ENCODE measurements at regions not wholly inside any gene's neighbourhood (a gene's known extent, or its start where the extent isn't known, plus 50 kb on each side); places are given as distances from the start of the nearest gene placed in this dataset.

DNA sequence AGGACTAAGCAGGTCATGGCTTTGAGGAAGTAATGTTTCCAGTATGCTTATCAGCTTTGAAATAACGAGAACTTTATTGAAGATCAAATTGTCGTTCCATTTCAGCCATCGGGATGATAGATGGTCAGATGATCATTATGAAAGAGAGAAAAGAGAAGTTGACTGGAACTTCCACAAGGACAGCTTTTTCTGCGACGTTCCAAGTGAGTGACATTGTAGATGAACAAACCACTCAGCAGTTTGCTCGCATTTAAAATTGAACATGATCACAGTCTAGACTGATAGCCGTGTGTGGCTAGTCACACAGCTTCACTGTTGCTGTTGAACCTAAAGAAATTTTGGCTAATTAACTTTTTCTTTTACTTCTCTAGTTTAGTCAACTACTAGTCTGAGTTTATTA is 151.1 kb downstream of the TLR5 start:
- no peak for DNase-seq (ENCODE audit: low read depth)
- TF ChIP-seq, protein P1, sequence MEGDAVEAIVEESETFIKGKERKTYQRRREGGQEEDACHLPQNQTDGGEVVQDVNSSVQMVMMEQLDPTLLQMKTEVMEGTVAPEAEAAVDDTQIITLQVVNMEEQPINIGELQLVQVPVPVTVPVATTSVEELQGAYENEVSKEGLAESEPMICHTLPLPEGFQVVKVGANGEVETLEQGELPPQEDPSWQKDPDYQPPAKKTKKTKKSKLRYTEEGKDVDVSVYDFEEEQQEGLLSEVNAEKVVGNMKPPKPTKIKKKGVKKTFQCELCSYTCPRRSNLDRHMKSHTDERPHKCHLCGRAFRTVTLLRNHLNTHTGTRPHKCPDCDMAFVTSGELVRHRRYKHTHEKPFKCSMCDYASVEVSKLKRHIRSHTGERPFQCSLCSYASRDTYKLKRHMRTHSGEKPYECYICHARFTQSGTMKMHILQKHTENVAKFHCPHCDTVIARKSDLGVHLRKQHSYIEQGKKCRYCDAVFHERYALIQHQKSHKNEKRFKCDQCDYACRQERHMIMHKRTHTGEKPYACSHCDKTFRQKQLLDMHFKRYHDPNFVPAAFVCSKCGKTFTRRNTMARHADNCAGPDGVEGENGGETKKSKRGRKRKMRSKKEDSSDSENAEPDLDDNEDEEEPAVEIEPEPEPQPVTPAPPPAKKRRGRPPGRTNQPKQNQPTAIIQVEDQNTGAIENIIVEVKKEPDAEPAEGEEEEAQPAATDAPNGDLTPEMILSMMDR (conservative IDR thresholded peaks at IDR 0.05; ENCODE audit: control insufficient read depth, insufficient read depth, low read depth, low read length) = no peak
- H3K4me3 ChIP-seq (ENCODE audit: control insufficient read depth, low read depth, low read length) = no peak overlapping the region

DNA sequence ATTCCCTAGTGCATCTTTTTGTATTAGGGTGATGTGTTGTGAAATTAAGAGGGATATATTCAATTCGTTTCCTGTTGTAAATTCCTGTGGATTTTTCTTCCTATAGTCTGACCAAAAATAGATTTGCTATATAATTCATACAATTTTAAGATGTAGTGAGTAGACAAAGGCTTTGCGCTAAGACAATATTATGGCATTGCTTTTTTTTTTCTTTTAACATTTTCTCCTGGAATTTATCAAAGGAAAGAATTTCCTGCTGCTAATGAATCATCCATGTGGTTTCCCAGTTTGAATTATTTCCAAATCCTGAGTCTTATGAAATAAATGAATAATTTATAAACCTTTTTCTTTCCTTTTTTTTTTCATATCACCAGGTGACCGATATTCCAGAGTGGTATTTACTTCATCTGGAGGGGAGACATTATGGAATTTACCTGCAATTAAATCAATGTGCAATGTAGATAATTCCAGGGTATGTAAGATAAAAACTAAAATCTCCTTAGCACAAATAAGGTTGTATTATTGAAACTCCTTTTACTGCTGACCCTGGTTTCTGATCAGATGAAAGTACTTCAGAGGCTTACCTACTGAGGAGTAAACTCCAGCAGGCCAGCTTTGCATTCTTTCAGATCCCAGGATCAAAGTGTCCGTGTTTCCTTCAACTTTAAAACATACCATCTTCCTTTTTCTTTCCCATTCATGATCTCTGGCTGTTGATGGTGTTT is 148.4 kb downstream of the TLR5 start:
- no peak overlapping the region for H3K4me3 ChIP-seq (ENCODE audit: control insufficient read depth, low read depth, low read length)
- DNase-seq (ENCODE audit: low read depth) = peak; percentile 78
- TF ChIP-seq, protein P1 (conservative IDR thresholded peaks at IDR 0.05; ENCODE audit: control insufficient read depth, insufficient read depth, low read depth, low read length) = no peak

DNA sequence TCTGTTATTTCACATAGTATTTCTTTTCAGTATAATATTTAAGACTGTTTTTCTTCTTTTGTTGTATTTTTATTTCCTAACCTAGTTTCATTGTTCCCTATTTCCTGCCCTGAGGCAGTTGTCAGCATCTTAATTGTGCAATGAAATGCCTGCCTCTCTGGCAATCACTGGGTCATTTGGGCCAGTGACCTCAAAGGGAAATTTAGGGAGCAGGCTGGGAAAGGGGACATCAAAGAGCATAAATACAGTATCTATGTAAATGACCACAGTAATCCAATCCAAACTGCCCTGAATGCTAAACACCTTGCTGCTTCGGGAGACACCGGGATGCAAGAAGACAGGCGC is 147.8 kb downstream of the TLR5 start:
- TF ChIP-seq, protein P1 (conservative IDR thresholded peaks at IDR 0.05; ENCODE audit: control insufficient read depth, insufficient read depth, low read depth, low read length) = no peak
- no peak overlapping the region for H3K4me3 ChIP-seq (ENCODE audit: control insufficient read depth, low read depth, low read length)
- DNase-seq (ENCODE audit: low read depth) = no peak

DNA sequence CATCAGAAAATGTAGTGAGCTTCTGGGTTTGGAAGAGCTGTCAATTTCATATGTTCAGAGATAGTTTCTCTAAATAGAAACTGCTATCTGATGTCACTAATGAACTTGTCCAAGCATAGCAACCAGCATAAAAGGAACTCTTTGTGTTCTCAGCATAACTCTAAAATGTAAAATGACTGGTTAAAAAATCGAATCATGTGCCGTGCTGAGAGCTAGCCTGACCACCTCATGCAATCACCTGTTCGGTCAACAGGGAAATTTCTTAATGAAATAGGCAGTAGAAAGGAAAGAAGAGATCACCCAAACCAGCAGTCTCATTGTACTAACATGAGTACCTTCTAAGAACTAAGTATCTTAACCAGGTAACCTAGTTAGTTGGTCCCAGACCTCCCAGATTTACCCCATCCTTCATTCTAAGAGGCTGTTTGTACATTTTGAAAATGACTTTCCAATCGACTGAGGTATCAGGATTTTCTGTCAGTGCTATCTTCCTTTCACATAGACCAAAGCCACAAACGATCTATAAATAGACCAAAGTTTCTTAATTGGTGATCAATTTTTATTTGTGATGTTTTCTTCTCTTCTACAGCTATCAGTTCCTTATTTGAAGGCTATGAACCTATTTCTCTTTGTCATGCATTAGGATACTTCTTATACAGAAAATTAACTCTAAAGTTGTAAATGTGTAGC is 147.3 kb downstream of the TLR5 start:
- no peak for DNase-seq (ENCODE audit: low read depth)
- TF ChIP-seq, protein P1 (conservative IDR thresholded peaks at IDR 0.05; ENCODE audit: control insufficient read depth, insufficient read depth, low read depth, low read length) = no peak
- H3K4me3 ChIP-seq (ENCODE audit: control insufficient read depth, low read depth, low read length) = no peak overlapping the region

DNA sequence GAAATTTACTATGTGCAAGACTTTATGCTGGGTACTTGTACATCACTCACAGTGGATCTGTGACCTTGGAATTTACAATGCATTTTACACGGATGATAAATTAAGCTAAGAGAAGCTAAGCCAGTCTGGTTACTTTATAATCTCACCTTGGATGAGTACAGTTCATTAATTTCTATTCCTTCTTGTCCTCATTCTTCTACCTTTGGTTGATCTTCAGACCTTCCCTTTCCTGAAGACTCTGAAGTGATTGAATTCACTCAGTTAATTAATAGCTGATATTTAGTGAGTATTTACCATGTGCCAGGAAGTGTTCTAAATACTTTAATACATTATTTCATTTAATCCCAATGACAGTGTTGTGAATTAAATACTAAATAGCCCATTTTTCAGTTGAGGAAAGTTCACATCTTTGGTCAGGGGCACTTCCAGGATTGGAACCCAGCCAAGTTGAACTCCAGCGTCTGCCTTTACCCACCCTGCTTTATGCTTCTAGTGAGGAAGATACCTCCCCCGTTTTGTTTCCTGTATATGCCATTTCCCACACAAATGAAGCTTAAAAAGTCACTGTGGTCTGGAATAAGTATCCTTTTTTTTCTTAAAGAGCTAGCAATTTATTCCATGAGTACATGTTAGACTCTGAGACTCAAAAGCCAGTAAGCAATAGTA is 146.6 kb downstream of the TLR5 start:
- no peak overlapping the region for H3K4me3 ChIP-seq (ENCODE audit: control insufficient read depth, low read depth, low read length)
- TF ChIP-seq, protein P1 (conservative IDR thresholded peaks at IDR 0.05; ENCODE audit: control insufficient read depth, insufficient read depth, low read depth, low read length) = no peak

DNA sequence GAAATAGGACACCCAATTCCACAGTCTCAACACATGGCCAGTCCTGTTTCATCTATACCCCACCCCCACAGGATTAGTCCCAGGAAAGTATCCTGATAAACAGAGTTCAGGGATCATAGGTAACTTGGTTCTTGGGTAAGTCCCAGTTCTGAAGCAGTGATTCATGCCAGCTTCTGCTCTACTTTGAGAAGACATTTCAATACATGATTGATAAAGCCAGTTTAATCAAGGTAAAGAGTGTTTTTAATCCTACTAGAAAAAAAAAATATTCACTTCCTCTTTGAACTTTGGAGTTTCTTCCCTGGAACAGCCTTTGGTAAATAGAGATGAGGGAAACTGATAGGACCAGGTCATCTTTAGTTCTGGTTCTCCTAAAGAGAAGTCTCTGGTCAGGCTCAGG is 142.4 kb downstream of the TLR5 start:
- H3K4me3 ChIP-seq (ENCODE audit: control insufficient read depth, low read depth, low read length) = no peak overlapping the region
- TF ChIP-seq, protein P1 (conservative IDR thresholded peaks at IDR 0.05; ENCODE audit: control insufficient read depth, insufficient read depth, low read depth, low read length) = no peak
- DNase-seq (ENCODE audit: low read depth) = no peak

More for the DNA sequence above, 146.6 kb downstream of the TLR5 start:
- no peak for DNase-seq (ENCODE audit: low read depth)

Data from fibroblast of mammary gland (primary cell).